ENCODE measurements at regions not wholly inside any gene's neighbourhood (a gene's known extent, or its start where the extent isn't known, plus 50 kb on each side); places are given as distances from the start of the nearest gene placed in this dataset.
"Not testable (repeated sequence)": the region's sequence is repeated elsewhere in the genome, so short reads cannot be mapped to it uniquely, and the experiment has no call there.

- TF ChIP-seq CTCF (IDR thresholded peaks at IDR 0.05; ENCODE audit: extremely low read depth, missing control alignments), result no peak
- no peak for DNase-seq (ENCODE audit: low spot score)
Measured at GRCh38 chr16:26614237-26614841, 452.4 kb upstream of the C16orf82 start.

DNA sequence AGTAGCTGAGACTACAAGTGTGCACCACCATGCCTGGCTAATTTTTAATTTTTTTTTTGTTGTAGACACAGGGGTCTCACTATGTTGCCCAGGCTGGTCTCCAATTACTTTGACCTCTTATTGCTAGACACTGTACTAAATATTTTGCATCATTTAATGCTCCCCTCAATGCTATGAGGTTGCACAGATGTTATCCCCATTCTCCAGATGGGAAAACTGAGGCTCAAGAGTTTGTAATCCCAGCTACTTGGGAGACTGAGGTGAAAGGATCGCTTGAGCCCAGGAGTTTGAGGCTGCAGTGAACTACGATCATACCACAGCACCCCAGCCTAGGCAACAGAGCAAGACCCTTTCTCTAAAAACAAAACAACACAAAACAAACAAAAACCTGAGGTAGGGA lies 443.3 kb upstream of the C16orf82 start:
- no peak for TF ChIP-seq CTCF (IDR thresholded peaks at IDR 0.05; ENCODE audit: extremely low read depth, missing control alignments)
- DNase-seq (ENCODE audit: low spot score), result no peak

DNA sequence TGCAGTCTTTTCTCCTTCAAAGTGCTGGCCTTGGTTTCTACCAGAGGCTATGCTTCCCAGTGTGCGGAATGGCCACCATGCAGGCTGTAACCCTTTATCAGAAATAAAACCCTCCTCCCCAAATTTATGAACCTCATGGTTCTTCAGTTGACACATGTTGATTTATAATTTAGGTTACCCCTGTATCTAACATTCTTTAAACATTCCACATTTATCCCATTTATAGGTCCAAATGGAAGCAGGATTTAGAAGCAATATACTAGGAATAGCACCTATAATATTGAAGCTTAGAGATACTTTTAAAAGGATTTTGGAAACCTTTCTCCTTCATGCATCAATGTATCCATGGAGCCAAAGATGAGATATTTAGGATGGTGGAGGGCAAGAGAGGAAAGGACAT lies 438.8 kb upstream of the C16orf82 start:
- TF ChIP-seq CTCF (IDR thresholded peaks at IDR 0.05; ENCODE audit: extremely low read depth, missing control alignments), result no peak
- DNase-seq (ENCODE audit: low spot score), result no peak

GRCh38 chr16:26631365-26631764 lies 435.4 kb upstream of the C16orf82 start:
- DNase-seq (ENCODE audit: low spot score), result not testable (repeated sequence)

- DNase-seq (ENCODE audit: low spot score), result no peak
- no peak for TF ChIP-seq CTCF (IDR thresholded peaks at IDR 0.05; ENCODE audit: extremely low read depth, missing control alignments)
Measured at GRCh38 chr16:26642047-26642664, 424.6 kb upstream of the C16orf82 start.

DNA sequence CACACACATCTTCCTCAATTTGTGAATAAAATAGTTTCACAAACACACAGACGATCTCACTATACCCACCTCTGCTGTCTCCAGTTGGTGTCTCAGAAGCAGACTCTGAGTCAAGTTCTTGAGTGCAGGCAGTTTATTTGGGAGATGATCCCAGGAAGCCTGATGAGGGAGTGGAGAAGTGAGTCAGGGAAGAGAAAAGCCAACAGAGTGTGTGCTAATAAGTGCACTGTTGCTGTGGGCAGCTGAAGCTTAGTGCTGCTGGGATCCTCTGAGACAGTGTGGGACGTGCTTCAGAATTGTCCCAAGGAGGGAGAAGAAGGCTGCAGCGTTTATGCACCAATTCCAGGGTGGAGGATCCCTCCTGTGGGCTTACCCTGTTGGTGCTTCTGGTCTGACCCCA lies 423.2 kb upstream of the C16orf82 start:
- TF ChIP-seq CTCF (IDR thresholded peaks at IDR 0.05; ENCODE audit: extremely low read depth, missing control alignments), result no peak
- DNase-seq (ENCODE audit: low spot score), result no peak

GRCh38 chr16:26644912-26645543 lies 421.7 kb upstream of the C16orf82 start:
- TF ChIP-seq CTCF (IDR thresholded peaks at IDR 0.05; ENCODE audit: extremely low read depth, missing control alignments), result no peak
- no peak for DNase-seq (ENCODE audit: low spot score)

DNA sequence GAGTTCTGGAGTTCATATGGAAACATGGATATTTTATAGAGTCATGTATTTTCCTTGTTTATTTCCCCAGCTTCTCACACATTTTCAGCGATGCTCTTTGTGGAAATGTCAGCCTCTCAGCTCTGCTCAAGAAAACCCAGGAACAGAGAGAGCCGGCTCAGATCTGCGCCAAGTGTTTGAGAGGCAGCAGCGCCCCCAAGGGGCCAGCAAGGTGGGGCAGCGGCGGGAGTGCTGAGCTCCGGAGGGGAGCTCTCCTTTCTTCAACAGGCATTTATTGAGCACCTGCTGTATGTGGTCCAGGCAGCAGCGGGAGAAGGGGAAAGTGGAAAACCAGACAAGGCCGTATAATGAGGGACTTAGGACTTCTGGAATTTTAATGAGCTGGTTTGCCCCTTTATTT lies 421.1 kb upstream of the C16orf82 start:
- DNase-seq (ENCODE audit: low spot score), result no peak
- TF ChIP-seq CTCF (IDR thresholded peaks at IDR 0.05; ENCODE audit: extremely low read depth, missing control alignments), result no peak

Data from GM20000 (cell line).